ENCODE measurements at regions not wholly inside any gene's neighbourhood (a gene's known extent, or its start where the extent isn't known, plus 50 kb on each side); places are given as distances from the start of the nearest gene placed in this dataset.

- DNase-seq, result no peak
These were observed 381.4 kb upstream of the TGFBR2 start for GRCh38 chr3:30225021-30225420.

- no peak for DNase-seq
These were observed 379.7 kb upstream of the TGFBR2 start for GRCh38 chr3:30226601-30227151.

- no peak for DNase-seq
These were observed 378.7 kb upstream of the TGFBR2 start for GRCh38 chr3:30227571-30228301.

- DNase-seq, result no peak
These were observed 378.1 kb upstream of the TGFBR2 start for GRCh38 chr3:30228302-30228631.

GRCh38 chr3:30231277-30232141 lies 374.9 kb upstream of the TGFBR2 start:
- DNase-seq, result no peak

- DNase-seq, result no peak
These were observed 374.3 kb upstream of the TGFBR2 start for GRCh38 chr3:30232142-30232541.

GRCh38 chr3:30233913-30234646 lies 372.3 kb upstream of the TGFBR2 start:
- DNase-seq, result no peak

GRCh38 chr3:30236011-30236410 lies 370.4 kb upstream of the TGFBR2 start:
- DNase-seq, result no peak

- no peak for DNase-seq
These were observed 364.7 kb upstream of the TGFBR2 start for GRCh38 chr3:30241721-30242120.

GRCh38 chr3:30245858-30246622 lies 360.4 kb upstream of the TGFBR2 start:
- no peak for DNase-seq

GRCh38 chr3:30248423-30248822 lies 358.0 kb upstream of the TGFBR2 start:
- DNase-seq, result no peak

- DNase-seq, result no peak
These were observed 353.9 kb upstream of the TGFBR2 start for GRCh38 chr3:30252474-30252873.

GRCh38 chr3:30253832-30254231 lies 352.6 kb upstream of the TGFBR2 start:
- DNase-seq, result no peak

- DNase-seq, result no peak
These were observed 349.9 kb upstream of the TGFBR2 start for GRCh38 chr3:30256474-30256873.

- DNase-seq, result no peak
These were observed 347.7 kb upstream of the TGFBR2 start for GRCh38 chr3:30258426-30259392.

- no peak for DNase-seq
These were observed 346.7 kb upstream of the TGFBR2 start for GRCh38 chr3:30259730-30260129.

- DNase-seq, result no peak
These were observed 345.6 kb upstream of the TGFBR2 start for GRCh38 chr3:30260762-30261161.

GRCh38 chr3:30263238-30263924 lies 343.0 kb upstream of the TGFBR2 start:
- no peak for DNase-seq

- no peak for DNase-seq
These were observed 342.5 kb upstream of the TGFBR2 start for GRCh38 chr3:30263925-30264313.

- no peak for DNase-seq
These were observed 339.9 kb upstream of the TGFBR2 start for GRCh38 chr3:30266524-30266923.

- DNase-seq, result no peak
These were observed 338.1 kb upstream of the TGFBR2 start for GRCh38 chr3:30268288-30268687.
